Lower leg skin (tissue), 4 donors: ENCODE measurements at regions not wholly inside any gene's neighbourhood (a gene's known extent, or its start where the extent isn't known, plus 50 kb on each side); places are given as distances from the start of the nearest gene placed in this dataset.

Experiments used
- DNase-seq, 2 donors: peaks; one replicate each; pipeline ENCODE4 v3.0.0-alpha.2; 2019; ENCODE audit warnings: low spot score in 2 of 2
- H3K4me3 ChIP-seq: fragments of 200-600 bp; sonication (generic); 2 replicates; pipeline ENCODE4 v1.5.1; 2017; ENCODE audit warnings: mild to moderate bottlenecking, low read depth; ENCODE audit not compliant: poor library complexity, severe bottlenecking
- POLR2A ChIP-seq, 2 donors: fragments of 450-650 bp; IDR thresholded peaks; one replicate each; pipeline ENCODE4 v1.6.1; 2016 to 2017; ENCODE audit warnings: antibody characterized with exemption in 2 of 2, mild to moderate bottlenecking in 1 of 2, moderate library complexity in 1 of 2
- WGBS, 2 donors: methylation state at CpG; one replicate each; pipeline ENCODE4 v1.1.5; 2018; 5-methylcytosine and 5-hydroxymethylcytosine counted together
- intact Hi-C: fragments of 100-400 bp; cut with DNase I; formaldehyde crosslinking; loops from one replicate; pipeline ENCODE4 v1.15.0; 2023; ENCODE audit warnings: low total_unique reads
- TF ChIP-seq, protein P1 (sequence below), 3 donors: fragments of 450-650 bp; IDR thresholded peaks; one replicate each; pipeline ENCODE4 v1.5.1; 2016; ENCODE audit warnings: antibody characterized with exemption in 3 of 3, mild to moderate bottlenecking in 3 of 3, moderate library complexity in 2 of 3

DNA sequence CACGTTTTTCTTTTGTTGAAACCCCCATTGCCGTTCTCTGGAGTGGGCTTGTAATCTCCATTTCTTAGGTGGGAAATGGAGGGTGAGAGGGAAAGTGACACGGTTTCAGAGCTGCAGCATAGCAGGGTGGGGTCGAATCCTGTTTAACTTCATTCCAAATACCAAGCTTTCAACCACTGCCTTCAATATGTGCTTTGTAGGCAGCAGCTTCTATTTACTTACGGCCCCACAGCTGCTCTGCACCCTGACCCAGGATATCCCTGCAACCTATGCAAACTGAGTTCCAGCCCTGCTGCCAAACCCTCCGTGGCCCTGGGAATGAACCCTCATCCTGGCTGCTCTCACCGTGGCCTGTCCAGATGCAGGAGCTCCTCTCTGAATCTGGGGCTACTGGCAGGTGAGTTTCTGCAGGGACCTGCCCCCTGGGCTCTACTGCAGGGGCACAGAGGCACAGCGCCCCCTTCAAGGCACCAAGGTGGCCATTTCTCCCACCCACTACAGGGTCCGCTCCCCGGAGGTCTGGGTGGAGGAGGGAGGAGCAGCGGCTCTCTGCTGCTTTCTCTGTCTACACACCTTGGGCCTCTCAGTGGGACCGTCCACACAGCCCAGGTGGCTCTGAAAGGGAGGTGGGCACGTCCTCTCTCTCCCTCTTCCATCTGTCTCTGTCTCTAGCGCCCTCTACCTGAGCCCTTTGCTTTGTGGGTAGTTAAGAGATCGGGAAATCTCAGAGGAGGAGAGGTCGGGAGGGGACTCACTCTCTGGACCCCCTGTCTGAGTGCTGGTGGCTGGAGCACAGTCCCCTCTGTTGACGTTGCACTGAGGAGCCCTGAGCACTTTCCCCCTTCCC, 279.1 kb downstream of the BRD1 start:
- no peak overlapping the region for H3K4me3 ChIP-seq
- 41 to 48% methylated on average over 16 to 17 of the region's 17 CpGs for WGBS, 2 donors
- TF ChIP-seq POLR2A (IDR thresholded peaks at IDR 0.05) = no peak
- TF ChIP-seq, protein P1, sequence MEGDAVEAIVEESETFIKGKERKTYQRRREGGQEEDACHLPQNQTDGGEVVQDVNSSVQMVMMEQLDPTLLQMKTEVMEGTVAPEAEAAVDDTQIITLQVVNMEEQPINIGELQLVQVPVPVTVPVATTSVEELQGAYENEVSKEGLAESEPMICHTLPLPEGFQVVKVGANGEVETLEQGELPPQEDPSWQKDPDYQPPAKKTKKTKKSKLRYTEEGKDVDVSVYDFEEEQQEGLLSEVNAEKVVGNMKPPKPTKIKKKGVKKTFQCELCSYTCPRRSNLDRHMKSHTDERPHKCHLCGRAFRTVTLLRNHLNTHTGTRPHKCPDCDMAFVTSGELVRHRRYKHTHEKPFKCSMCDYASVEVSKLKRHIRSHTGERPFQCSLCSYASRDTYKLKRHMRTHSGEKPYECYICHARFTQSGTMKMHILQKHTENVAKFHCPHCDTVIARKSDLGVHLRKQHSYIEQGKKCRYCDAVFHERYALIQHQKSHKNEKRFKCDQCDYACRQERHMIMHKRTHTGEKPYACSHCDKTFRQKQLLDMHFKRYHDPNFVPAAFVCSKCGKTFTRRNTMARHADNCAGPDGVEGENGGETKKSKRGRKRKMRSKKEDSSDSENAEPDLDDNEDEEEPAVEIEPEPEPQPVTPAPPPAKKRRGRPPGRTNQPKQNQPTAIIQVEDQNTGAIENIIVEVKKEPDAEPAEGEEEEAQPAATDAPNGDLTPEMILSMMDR (IDR thresholded peaks at IDR 0.05) = no peak
- DNase-seq = peak in 1 of 2 donors; percentile 80
- intact Hi-C loops = no loop called here

- intact Hi-C loops = no loop called here
- TF ChIP-seq POLR2A (IDR thresholded peaks at IDR 0.05) = no peak
- TF ChIP-seq, protein P1 (IDR thresholded peaks at IDR 0.05) = no peak
- H3K4me3 ChIP-seq = no peak overlapping the region
- peak in 1 of 2 donors; percentile 67 for DNase-seq
- WGBS, 2 donors = 52 to 66% methylated on average over 15 to 16 of the region's 16 CpGs
Measured at GRCh38 chr22:49547751-49548239, 279.9 kb downstream of the BRD1 start.

GRCh38 chr22:49546811-49547585, 280.7 kb downstream of the BRD1 start:
- DNase-seq = peak in 1 of 2 donors; percentile 54
- intact Hi-C loops = no loop called here
- TF ChIP-seq, protein P1 (IDR thresholded peaks at IDR 0.05) = no peak
- no peak for TF ChIP-seq POLR2A (IDR thresholded peaks at IDR 0.05)
- no peak overlapping the region for H3K4me3 ChIP-seq
- WGBS, 2 donors = 89 to 92% methylated on average over 16 of the region's 16 CpGs

GRCh38 chr22:49545606-49546005, 282.1 kb downstream of the BRD1 start:
- TF ChIP-seq, protein P1 (IDR thresholded peaks at IDR 0.05) = no peak
- TF ChIP-seq POLR2A (IDR thresholded peaks at IDR 0.05) = no peak
- H3K4me3 ChIP-seq = no peak overlapping the region
- WGBS, 2 donors = 66 to 71% methylated on average over 3 to 8 of the region's 8 CpGs
- intact Hi-C loops = no loop called here
- DNase-seq = peak in 1 of 2 donors; percentile 57

DNA sequence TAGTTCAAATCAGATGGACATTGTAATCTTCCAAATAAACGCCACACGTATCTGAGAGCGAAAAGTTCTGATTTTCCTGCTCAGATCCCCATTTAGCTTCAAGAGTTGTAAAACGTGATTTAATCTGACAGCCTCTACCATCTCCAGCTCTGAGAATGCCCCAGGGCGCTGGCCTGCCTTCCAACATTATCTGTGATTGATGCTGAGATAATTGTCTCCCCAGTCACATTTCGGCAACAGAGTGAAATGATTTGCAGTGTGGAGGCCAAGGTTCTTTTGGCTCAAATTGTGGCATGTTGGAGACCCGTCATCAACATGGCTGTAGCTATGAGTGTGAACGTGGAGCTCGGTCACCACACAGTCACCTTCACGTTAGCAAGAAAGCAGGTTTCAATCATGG, 283.4 kb downstream of the BRD1 start:
- TF ChIP-seq, protein P1 (IDR thresholded peaks at IDR 0.05) = no peak
- TF ChIP-seq POLR2A (IDR thresholded peaks at IDR 0.05) = no peak
- WGBS, 2 donors = 43% methylated on average over 10 of the region's 10 CpGs
- no peak overlapping the region for H3K4me3 ChIP-seq
- peak in 1 of 2 donors; percentile 68 for DNase-seq
- intact Hi-C loops = no loop called here
